HepG2 (cell line): ENCODE measurements at regions not wholly inside any gene's neighbourhood (a gene's known extent, or its start where the extent isn't known, plus 50 kb on each side); places are given as distances from the start of the nearest gene placed in this dataset.

Experiments used
- CHD4 ChIP-seq: fragments of 200-600 bp; sonication (generic); IDR thresholded peaks from 2 replicates; pipeline ENCODE4 v1.7.0; 2017; ENCODE audit warnings: mild to moderate bottlenecking, low read length, borderline replicate concordance
- CTCF ChIP-seq: sonication (generic); formaldehyde crosslinking; IDR thresholded peaks from 2 replicates; pipeline ENCODE4 v1.5.0; 2020; ENCODE audit warnings: mild to moderate bottlenecking, missing genetic modification reagents, moderate library complexity
- DNMT1 ChIP-seq: sonication (generic); formaldehyde crosslinking; IDR thresholded peaks from 2 replicates; pipeline ENCODE4 v1.5.1; 2020; ENCODE audit warnings: mild to moderate bottlenecking, missing genetic modification reagents
- EP300 ChIP-seq, 3 experiments: sonication (generic) in 1 of 3; formaldehyde crosslinking in 1 of 3; IDR thresholded peaks; 2 replicates each; pipeline versions ENCODE4 v1.5.1 to v1.6.1; 2011 to 2020; ENCODE audit warnings: low read depth in 2 of 3, low read length in 2 of 3, borderline replicate concordance in 1 of 3, improper control_type of control experiment in 1 of 3, mild to moderate bottlenecking in 1 of 3, missing genetic modification reagents in 1 of 3, moderate library complexity in 1 of 3
- EZH2 ChIP-seq: conservative IDR thresholded peaks from 2 replicates; pipeline ENCODE4 v1.6.1; 2012; ENCODE audit warnings: mild to moderate bottlenecking, low read depth, low read length, moderate library complexity
- FOXK2 ChIP-seq: fragments of 450-650 bp; IDR thresholded peaks from 2 replicates; pipeline ENCODE4 v1.6.1; 2016
- FOXP1 ChIP-seq, 2 experiments: fragments of 450-650 bp in 1 of 2; IDR thresholded peaks; 2 replicates each; pipeline ENCODE4 v1.6.1; 2017 to 2018; ENCODE audit warnings: antibody characterized with exemption in 1 of 2
- GABPB1 ChIP-seq: IDR thresholded peaks from 2 replicates; pipeline ENCODE4 v1.6.1; 2016; ENCODE audit warnings: mild to moderate bottlenecking, missing genetic modification reagents, moderate library complexity, missing compliant biosample characterization
- PAWR ChIP-seq: sonication (generic); formaldehyde crosslinking; IDR thresholded peaks from 2 replicates; pipeline ENCODE4 v1.4.0; 2020; ENCODE audit warnings: missing genetic modification reagents, mild to moderate bottlenecking, borderline replicate concordance
- PLRG1 ChIP-seq: fragments of 450-650 bp; conservative IDR thresholded peaks from 2 replicates; pipeline ENCODE4 v1.6.1; 2016
- TCF7L2 ChIP-seq: IDR thresholded peaks from 2 replicates; pipeline ENCODE4 v1.6.1; 2011; ENCODE audit warnings: mild to moderate bottlenecking, low read depth, low read length, moderate library complexity

GRCh38 chr1:54459726-54460191 is 53.6 kb upstream of the SSBP3 start:
- TF ChIP-seq FOXK2, result no peak
- TF ChIP-seq EZH2, result no peak
- TF ChIP-seq CTCF, result no peak
- TF ChIP-seq PLRG1, result no peak
- TF ChIP-seq EP300 (IDR thresholded peaks at IDR 0.05; ENCODE audit: low read depth in 2 of 2, low read length in 2 of 2), result no peak
- TF ChIP-seq EP300 (CRISPR knock-in tag; IDR thresholded peaks at IDR 0.05; ENCODE audit: borderline replicate concordance), result no peak
- no peak for TF ChIP-seq FOXP1 (IDR thresholded peaks at IDR 0.05)
- TF ChIP-seq FOXP1 (CRISPR knock-in tag; IDR thresholded peaks at IDR 0.05), result no peak
- no peak for TF ChIP-seq TCF7L2
- TF ChIP-seq GABPB1 (CRISPR knock-in tag), result no peak
- TF ChIP-seq DNMT1 (CRISPR knock-in tag), result no peak
- no peak for TF ChIP-seq CHD4
- TF ChIP-seq PAWR (CRISPR knock-in tag), result no peak
